Hippocampal formation (tissue), 2 donors: ENCODE measurements at regions not wholly inside any gene's neighbourhood (a gene's known extent, or its start where the extent isn't known, plus 50 kb on each side); places are given as distances from the start of the nearest gene placed in this dataset.
A peak's percentile ranks its signal among the peaks of the same experiment; 100 is the strongest.
"Not testable (repeated sequence)": the region's sequence is repeated elsewhere in the genome, so short reads cannot be mapped to it uniquely, and the experiment has no call there.

Experiments used
- DNase-seq, 2 donors: peaks; one replicate each; lab custom pipeline; 2025; lab: John Stamatoyannopoulos, UW

- DNase-seq = not testable (repeated sequence)
These were observed 1093.1 kb upstream of the DEFB115 start for GRCh38 chr20:30164389-30164788.

GRCh38 chr20:30167540-30167939 is 1089.9 kb upstream of the DEFB115 start:
- no peak for DNase-seq

- DNase-seq = no peak
These were observed 1089.3 kb upstream of the DEFB115 start for GRCh38 chr20:30168025-30168799.

GRCh38 chr20:30168800-30169138 is 1088.7 kb upstream of the DEFB115 start:
- no peak for DNase-seq

GRCh38 chr20:30175681-30176080 is 1081.8 kb upstream of the DEFB115 start:
- no peak for DNase-seq

DNA sequence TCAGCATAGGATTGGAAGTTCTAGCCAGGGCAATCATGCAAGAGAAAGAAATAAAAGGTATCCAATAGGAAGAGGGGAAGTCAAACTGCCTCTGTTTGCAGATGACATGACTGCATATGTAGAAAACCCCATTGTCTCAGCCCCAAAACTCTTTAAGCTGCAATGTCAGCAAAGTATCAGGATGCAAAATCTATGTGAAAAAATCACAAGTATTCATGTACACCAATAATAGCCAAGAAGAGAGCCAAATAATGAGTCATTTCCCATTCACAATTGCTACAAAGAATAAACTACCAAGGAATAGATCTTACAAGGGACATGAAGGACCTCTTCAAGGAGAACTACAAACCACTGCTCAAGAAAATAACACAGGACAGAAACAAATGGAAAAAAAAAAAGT is 1074.3 kb upstream of the DEFB115 start:
- DNase-seq = not testable (repeated sequence)

- not testable (repeated sequence) for DNase-seq
These were observed 1065.7 kb upstream of the DEFB115 start for GRCh38 chr20:30191785-30192184.

DNA sequence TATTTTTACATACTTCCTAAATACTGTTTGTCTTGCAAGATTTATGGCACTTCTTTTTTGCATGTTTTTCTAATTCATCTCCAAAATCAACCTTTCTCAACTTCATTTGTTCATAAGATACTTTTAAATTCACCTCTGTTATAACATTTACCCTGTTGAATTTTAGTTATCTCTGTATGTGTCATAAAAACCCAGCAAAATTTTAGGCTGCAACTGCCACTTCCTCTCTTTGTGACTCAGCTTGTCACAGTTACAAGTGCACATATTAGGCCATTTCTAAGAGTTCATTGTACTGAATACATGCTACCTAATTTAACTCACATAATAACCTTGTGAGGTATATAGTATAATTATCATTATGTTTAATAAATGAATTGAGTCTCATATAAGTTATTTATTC is 1023.0 kb upstream of the DEFB115 start:
- DNase-seq = not testable (repeated sequence)

GRCh38 chr20:30275073-30275472 is 982.4 kb upstream of the DEFB115 start:
- DNase-seq = not testable (repeated sequence)

DNA sequence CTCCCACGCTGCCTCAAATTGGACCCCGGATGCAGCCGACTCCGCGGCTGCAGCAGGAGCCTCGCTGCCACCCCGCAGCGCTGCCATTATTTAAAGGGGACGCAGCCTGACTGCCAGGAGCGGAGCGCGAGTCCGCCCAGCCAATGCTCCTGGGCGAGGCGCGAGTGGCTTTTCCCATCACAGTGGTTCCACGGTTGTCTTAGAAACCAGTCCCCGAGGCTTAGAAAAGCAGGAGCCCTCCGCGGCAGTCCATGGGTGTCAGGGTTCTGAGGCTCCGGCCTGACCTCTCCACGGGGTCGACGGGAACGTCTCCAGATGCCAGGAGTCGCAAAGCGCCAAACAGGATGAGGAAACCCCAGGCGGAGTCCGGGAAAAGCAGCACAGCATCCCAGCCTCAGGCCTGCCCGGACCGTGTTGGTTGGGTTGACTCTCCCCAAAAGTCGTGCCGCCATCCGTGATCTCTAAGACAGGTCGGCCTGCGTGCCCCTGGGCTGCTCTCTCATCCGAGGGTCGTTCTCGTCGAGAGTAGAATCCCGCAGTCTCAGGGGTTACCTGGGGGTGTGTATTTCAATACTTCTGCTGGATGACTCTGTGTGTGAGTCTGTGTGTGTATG is 975.8 kb upstream of the DEFB115 start:
- no peak for DNase-seq

DNA sequence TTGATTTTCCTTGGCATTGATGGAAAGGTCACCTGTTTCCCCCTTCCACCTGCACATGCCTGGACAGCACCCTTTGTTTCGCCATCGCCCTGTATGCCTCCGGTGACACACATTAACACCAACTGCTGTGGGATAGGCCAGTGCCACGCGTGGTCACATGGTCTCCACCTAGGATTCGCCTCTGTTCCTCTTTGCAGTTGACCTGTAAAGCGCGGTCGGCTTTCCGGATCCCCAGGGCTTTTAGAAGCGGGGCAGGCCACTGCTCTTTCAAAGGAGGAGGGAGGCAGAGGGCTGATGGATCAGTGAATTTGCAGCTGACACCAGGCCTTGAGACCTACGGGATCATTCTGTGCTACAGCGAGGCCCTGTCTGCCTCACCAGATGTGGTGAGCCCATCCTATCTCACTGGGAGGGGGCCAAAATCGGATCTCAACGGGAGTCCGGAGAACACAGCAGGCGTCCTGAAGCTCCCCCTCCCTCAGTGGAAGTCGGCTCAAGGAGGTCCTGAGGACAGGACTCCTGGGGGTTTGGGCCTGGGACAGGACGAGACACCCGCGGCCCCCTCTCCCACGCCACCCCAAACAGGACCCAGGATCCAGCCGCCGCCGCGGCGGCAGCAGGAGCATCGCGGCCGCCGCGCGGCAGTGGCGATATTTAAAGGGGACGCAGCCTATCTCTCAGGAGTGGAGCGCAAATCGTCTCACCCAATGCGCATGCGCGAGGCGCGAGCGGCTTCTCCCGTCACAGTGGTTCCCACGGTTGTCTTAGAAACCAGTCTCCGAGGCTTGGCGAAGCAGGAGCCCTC is 973.8 kb upstream of the DEFB115 start:
- DNase-seq = peak in 1 of 2 donors; percentile 49

- DNase-seq = no peak
These were observed 973.1 kb upstream of the DEFB115 start for GRCh38 chr20:30284281-30284905.

DNA sequence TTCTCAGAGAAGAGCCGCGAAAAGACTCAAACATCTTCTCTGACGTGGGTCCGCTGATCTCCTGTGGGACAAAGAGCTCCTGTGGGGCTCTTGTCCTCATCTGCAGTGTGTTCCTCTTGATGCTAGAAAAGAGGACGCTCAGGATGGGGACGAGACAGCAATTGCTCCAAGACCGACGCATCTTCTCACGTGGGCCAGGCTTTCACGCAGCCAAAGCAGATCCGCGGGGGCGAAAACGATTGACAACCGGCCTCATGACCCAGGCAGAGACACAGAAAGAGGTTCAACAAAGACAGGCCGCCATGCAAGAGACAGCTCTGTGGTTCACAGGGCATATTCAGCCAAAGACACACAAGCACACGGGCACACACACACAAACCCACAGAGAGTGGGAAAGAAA is 971.8 kb upstream of the DEFB115 start:
- no peak for DNase-seq

DNA sequence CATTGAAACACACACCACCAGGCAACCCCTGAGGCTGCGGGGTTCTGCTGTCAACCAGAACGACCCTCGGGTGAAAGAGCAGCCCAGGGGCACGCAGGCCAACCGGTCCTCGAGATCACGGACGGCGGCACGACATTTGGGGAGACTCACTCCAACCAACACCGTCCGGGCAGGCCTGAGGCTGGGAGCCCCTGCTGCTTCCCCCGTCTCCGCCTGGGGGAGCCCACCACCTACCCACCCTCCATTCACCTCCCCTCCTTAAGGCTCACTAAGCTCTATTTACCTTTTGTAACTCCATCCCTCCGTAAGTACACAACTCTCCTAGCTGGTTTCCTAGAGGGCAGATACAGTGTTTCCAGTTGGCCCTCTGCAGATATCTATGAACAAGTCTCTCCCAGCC is 971.3 kb upstream of the DEFB115 start:
- DNase-seq = no peak

DNA sequence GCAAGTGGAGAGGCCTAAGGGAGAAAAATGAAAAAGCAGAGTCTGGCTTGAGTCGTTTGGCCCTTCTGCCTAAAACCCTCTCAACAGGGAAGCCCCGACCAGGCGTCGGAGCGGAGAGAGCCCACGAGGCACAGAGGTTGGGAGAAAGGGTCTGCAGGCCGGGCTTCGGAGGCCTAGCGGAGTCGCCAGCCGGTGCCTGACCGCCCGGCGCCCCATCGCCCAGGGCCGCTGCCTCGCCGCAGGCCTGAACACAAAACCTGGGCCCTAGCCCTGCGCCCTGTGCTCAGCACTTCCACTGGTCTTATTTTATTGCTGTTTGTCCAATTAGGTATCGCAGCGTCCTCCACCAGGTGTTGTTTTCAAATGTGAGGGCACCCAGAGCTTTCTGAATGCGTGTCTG is 970.0 kb upstream of the DEFB115 start:
- DNase-seq = not testable (repeated sequence)

DNA sequence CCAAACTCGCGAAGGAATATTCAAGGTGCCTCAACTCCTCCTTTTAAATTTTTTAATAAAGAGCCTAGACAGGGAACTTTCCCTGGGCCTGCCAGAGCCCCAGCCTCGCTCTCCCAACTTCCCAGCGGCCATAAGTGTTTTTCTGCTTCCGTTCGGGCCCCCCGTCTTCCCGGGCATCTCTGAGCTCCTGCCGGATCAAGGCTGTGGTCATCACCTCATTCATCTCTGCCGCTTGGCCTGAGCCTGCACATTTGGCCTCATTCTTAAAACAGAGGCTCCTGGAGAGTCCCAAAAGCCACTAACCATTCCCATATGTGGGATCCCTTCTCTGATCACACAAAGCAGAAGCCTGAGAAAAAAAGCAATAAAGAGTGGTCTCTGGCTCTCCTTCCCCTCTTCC is 969.1 kb upstream of the DEFB115 start:
- DNase-seq = no peak

GRCh38 chr20:30289049-30289448 is 968.4 kb upstream of the DEFB115 start:
- not testable (repeated sequence) for DNase-seq

DNA sequence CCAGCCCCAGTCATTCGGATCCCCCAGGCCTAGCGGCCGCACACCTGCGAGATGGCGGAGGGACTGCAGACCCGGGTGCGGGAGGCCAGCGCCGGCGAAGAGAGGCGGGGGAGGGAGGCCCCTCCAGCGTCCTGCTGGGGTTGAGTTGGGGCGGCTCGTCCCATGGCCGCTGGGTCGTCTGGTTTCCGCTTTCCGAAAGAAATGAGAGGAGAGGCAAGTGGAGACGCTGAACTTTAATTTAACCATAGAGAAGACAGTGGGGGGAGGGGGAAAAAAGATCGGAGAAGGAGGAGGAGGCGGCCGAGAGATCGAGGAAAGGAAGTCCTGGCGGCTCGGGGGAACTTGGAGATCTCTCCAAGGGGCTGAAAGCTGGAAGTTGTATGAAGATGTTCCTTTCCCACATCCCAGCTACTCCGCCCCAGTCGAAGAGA is 967.7 kb upstream of the DEFB115 start:
- DNase-seq = not testable (repeated sequence)

DNA sequence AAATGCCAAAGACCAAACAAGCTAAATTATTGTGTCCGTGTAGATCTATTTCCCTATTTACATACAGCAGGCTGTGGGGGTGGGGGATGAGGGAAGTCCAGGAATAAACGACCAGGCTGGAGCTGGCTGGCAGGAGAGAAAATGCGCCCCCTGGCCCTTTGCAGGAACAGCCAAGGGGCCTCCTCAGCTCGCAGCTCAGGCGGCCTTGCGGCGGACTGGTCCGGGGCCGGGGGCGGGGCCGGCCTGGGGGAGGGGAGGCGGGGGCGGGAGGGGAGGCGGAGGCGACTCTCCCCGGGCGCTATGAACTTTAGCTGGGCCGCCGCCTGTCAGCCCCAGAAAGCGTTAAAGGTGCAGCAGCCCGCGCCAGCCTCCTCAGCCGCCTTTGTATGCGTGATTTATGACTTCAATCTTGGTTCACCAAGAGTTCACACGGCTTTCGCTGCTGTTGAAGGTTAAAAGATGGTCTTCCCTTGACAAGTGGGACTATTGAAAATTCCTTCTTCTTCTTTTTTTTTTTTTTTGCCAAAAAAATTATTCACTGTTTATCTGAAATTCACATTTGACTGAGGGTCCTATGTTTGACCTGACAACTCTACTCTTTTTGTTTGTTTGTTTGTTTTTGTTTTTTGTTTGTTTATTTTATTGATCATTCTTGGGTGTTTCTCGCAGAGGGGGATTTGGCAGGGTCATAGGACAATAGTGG is 967.0 kb upstream of the DEFB115 start:
- DNase-seq = not testable (repeated sequence)

- DNase-seq = not testable (repeated sequence)
These were observed 966.4 kb upstream of the DEFB115 start for GRCh38 chr20:30291064-30291379.

DNA sequence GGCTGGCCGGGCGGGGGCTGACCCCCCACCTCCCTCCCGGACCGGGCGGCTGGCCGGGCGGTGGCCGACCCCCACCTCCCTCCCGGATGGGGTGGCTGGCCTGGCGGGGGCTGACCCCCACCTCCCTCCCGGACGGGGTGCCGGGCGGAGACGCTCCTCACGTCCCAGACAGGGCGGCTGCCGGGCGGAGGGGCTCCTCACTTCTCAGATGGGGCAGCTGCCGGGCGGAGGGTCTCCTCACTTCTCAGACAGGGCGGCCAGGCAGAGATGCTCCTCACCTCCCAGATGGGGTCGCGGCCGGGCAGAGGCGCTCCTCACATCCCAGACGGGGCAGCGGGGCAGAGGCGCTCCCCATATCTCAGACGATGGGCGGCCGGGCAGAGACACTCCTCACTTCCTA is 965.8 kb upstream of the DEFB115 start:
- not testable (repeated sequence) for DNase-seq

DNA sequence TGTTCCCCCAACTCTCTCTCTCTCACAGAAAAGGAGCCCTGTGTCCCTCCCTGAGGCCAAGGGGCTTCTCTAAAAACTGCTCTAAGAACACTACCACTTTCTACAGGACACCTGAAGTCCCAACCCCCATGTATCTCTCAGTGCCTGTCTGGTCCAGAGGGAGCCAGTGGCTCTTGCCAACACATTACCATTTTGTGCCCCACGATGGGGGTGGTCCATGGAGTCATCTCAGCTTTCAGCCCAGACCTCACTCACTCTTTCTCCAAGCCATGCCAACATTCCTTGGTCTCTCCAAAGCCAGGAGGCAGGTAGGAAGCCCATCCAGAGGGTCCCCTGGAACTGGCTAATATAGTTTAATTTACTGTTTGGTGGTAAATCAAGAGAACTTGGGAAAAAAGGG is 962.1 kb upstream of the DEFB115 start:
- not testable (repeated sequence) for DNase-seq
